OCI-LY1 (cell line): ENCODE measurements at regions not wholly inside any gene's neighbourhood (a gene's known extent, or its start where the extent isn't known, plus 50 kb on each side); places are given as distances from the start of the nearest gene placed in this dataset.

Experiments used
- H2AFZ ChIP-seq: fragments of 200-600 bp; sonication (generic), shearing (Covaris generic); 2 replicates; pipeline ENCODE4 v1.6.0; 2014; ENCODE audit warnings: antibody characterized with exemption, mild to moderate bottlenecking, low read length
- H3F3A ChIP-seq: fragments of 200-600 bp; sonication (generic), shearing (Covaris generic); 2 replicates; pipeline ENCODE4 v1.6.0; 2014; ENCODE audit warnings: mild to moderate bottlenecking, antibody characterized with exemption, low read length, moderate library complexity; ENCODE audit not compliant: insufficient read depth
- H3K27ac ChIP-seq: fragments of 200-600 bp; sonication (generic); 2 replicates; pipeline ENCODE4 v1.5.1; 2014; ENCODE audit warnings: low read length, mixed run types, mild to moderate bottlenecking, low read depth; ENCODE audit not compliant: poor library complexity, severe bottlenecking
- H3K27me3 ChIP-seq: fragments of 200-600 bp; sonication (generic); 2 replicates; pipeline ENCODE4 v1.6.0; 2014; ENCODE audit warnings: antibody characterized with exemption, mild to moderate bottlenecking, low read length, moderate library complexity; ENCODE audit not compliant: insufficient read depth
- H3K36me3 ChIP-seq: fragments of 200-600 bp; sonication (generic); 2 replicates; pipeline ENCODE4 v1.6.1; 2014; ENCODE audit warnings: mild to moderate bottlenecking, antibody characterized with exemption, low read length, moderate library complexity, mixed read lengths; ENCODE audit not compliant: insufficient read depth
- H3K4me1 ChIP-seq: fragments of 200-600 bp; sonication (generic); 2 replicates; pipeline ENCODE4 v1.5.1; 2014; ENCODE audit warnings: mild to moderate bottlenecking, low read length, moderate library complexity; ENCODE audit not compliant: insufficient read depth, severe bottlenecking
- H3K4me2 ChIP-seq: fragments of 200-600 bp; sonication (generic), shearing (Covaris generic); 2 replicates; pipeline ENCODE4 v1.6.1; 2014; ENCODE audit warnings: low read length
- H3K4me3 ChIP-seq: fragments of 200-600 bp; sonication (generic); 2 replicates; pipeline ENCODE4 v1.5.1; 2014; ENCODE audit warnings: low read length, low read depth, mild to moderate bottlenecking, mixed read lengths; ENCODE audit not compliant: poor library complexity, severe bottlenecking
- H3K79me2 ChIP-seq: fragments of 200-600 bp; shearing (Covaris generic); 2 replicates; pipeline ENCODE4 v1.6.1; 2016; ENCODE audit warnings: mixed run types, low read length, mixed read lengths; ENCODE audit not compliant: insufficient read depth
- H3K9ac ChIP-seq: fragments of 200-600 bp; sonication (generic), shearing (Covaris generic); 2 replicates; pipeline ENCODE4 v1.6.1; 2014; ENCODE audit warnings: mild to moderate bottlenecking, low read length, mixed read lengths
- H3K9me2 ChIP-seq: fragments of 200-600 bp; sonication (generic), shearing (Covaris generic); 2 replicates; pipeline ENCODE4 v1.6.1; 2014; ENCODE audit warnings: low read depth, mild to moderate bottlenecking, low read length, mixed read lengths
- H3K9me3 ChIP-seq: fragments of 200-600 bp; shearing (Covaris generic); 2 replicates; pipeline ENCODE4 v1.6.1; 2014; ENCODE audit warnings: low read length, mixed read lengths
- H4K20me1 ChIP-seq: fragments of 200-600 bp; sonication (generic), shearing (Covaris generic); 2 replicates; pipeline ENCODE4 v1.6.0; 2016; ENCODE audit warnings: mild to moderate bottlenecking, low read length; ENCODE audit not compliant: insufficient read depth
- CTCF ChIP-seq: fragments of 200-600 bp; sonication (generic), shearing (Covaris generic); IDR thresholded peaks from 2 replicates; pipeline ENCODE4 v1.5.1; 2017; ENCODE audit warnings: mild to moderate bottlenecking, antibody characterized with exemption, low read length, moderate library complexity, mixed read lengths
- EZH2 ChIP-seq: fragments of 200-600 bp; sonication (generic), shearing (Covaris generic); IDR thresholded peaks from 2 replicates; pipeline ENCODE4 v1.8.0; 2017; ENCODE audit warnings: borderline replicate concordance, mixed run types, mild to moderate bottlenecking, antibody characterized with exemption, low read length, moderate library complexity, mixed read lengths

- no peak for TF ChIP-seq EZH2
- TF ChIP-seq CTCF = no peak
- H3K79me2 ChIP-seq = no peaks in the 10 kb centered on the region
- no peaks in the 10 kb centered on the region for H3F3A ChIP-seq
- H3K4me1 ChIP-seq = peaks cover 41% of the 10 kb centered on the region
- H3K27ac ChIP-seq = no peak overlapping the region
- H3K4me2 ChIP-seq = no peak overlapping the region
- no peaks in the 10 kb centered on the region for H3K27me3 ChIP-seq
- H3K9ac ChIP-seq = no peak overlapping the region
- H3K4me3 ChIP-seq = no peak overlapping the region
- H4K20me1 ChIP-seq = no peaks in the 10 kb centered on the region
- no peaks in the 10 kb centered on the region for H3K9me3 ChIP-seq
- no peaks in the 10 kb centered on the region for H3K9me2 ChIP-seq
- H2AFZ ChIP-seq = no peak overlapping the region
- no peaks in the 10 kb centered on the region; the same call in 1 of the 2 replicates for H3K36me3 ChIP-seq
Measured at GRCh38 chr9:630817-631216, 210.7 kb upstream of the DMRT1 start.

GRCh38 chr9:631596-631995 is 209.9 kb upstream of the DMRT1 start:
- Histone ChIP-seq H3K9ac (no peak overlapping the region), H3F3A (no peaks in the 10 kb centered on the region), H3K9me3 (no peaks in the 10 kb centered on the region), H3K36me3 (no peaks in the 10 kb centered on the region; the same call in 1 of the 2 replicates), H3K27me3 (no peaks in the 10 kb centered on the region), H2AFZ (no peak overlapping the region), H3K79me2 (no peaks in the 10 kb centered on the region), H3K4me2 (no peak overlapping the region), H3K9me2 (no peaks in the 10 kb centered on the region), H3K27ac (no peak overlapping the region), H3K4me3 (no peak overlapping the region), H3K4me1 (peaks cover 33% of the 10 kb centered on the region), H4K20me1 (no peaks in the 10 kb centered on the region)
- TF ChIP-seq CTCF (no peak), EZH2 (no peak)

- Histone ChIP-seq H3K36me3 (no peaks in the 10 kb centered on the region; the same call in 1 of the 2 replicates), H4K20me1 (no peaks in the 10 kb centered on the region), H3K4me2 (no peak overlapping the region), H3K4me3 (no peak overlapping the region), H3K79me2 (no peaks in the 10 kb centered on the region), H3K27ac (no peak overlapping the region), H3F3A (no peaks in the 10 kb centered on the region), H3K9me2 (no peaks in the 10 kb centered on the region), H3K4me1 (peaks cover 17% of the 10 kb centered on the region), H3K9me3 (no peaks in the 10 kb centered on the region), H3K9ac (no peak overlapping the region), H3K27me3 (no peaks in the 10 kb centered on the region), H2AFZ (no peak overlapping the region)
- TF ChIP-seq CTCF (no peak), EZH2 (no peak)
Measured at GRCh38 chr9:633461-633860, 208.0 kb upstream of the DMRT1 start.
